Lower leg skin (tissue), 3 donors: ENCODE measurements at regions not wholly inside any gene's neighbourhood (a gene's known extent, or its start where the extent isn't known, plus 50 kb on each side); places are given as distances from the start of the nearest gene placed in this dataset.

ENCODE experiments used
- CTCF ChIP-seq, 3 donors: fragments of 450-650 bp; IDR thresholded peaks; one replicate each; pipeline ENCODE4 v1.5.1; 2016; ENCODE audit warnings: antibody characterized with exemption in 3 of 3, mild to moderate bottlenecking in 3 of 3, moderate library complexity in 2 of 3
- POLR2A ChIP-seq, 2 donors: fragments of 450-650 bp; IDR thresholded peaks; one replicate each; pipeline ENCODE4 v1.6.1; 2016 to 2017; ENCODE audit warnings: antibody characterized with exemption in 2 of 2, mild to moderate bottlenecking in 1 of 2, moderate library complexity in 1 of 2

GRCh38 chr5:162637481-162637880 is 569.9 kb downstream of the GABRG2 start:
- no peak for TF ChIP-seq CTCF (IDR thresholded peaks at IDR 0.05)
- TF ChIP-seq POLR2A (IDR thresholded peaks at IDR 0.05), result no peak
